ENCODE measurements at regions not wholly inside any gene's neighbourhood (a gene's known extent, or its start where the extent isn't known, plus 50 kb on each side); places are given as distances from the start of the nearest gene placed in this dataset.
"Not testable (repeated sequence)": the region's sequence is repeated elsewhere in the genome, so short reads cannot be mapped to it uniquely, and the experiment has no call there.

GRCh38 chr4:77306496-77306895 lies 149.5 kb downstream of the CCNG2 start:
- DNase-seq (ENCODE audit: low spot score): no peak

GRCh38 chr4:77308843-77309242 lies 151.8 kb downstream of the CCNG2 start:
- DNase-seq (ENCODE audit: low spot score): peak; percentile 70

GRCh38 chr4:77309496-77309895 lies 152.5 kb downstream of the CCNG2 start:
- no peak for DNase-seq (ENCODE audit: low spot score)

GRCh38 chr4:77310931-77311330 lies 153.9 kb downstream of the CCNG2 start:
- DNase-seq (ENCODE audit: low spot score): no peak

- DNase-seq (ENCODE audit: low spot score): no peak
These were observed 157.7 kb downstream of the CCNG2 start for GRCh38 chr4:77314697-77315096.

GRCh38 chr4:77327151-77327550 lies 170.1 kb downstream of the CCNG2 start:
- DNase-seq (ENCODE audit: low spot score): no peak

- no peak for DNase-seq (ENCODE audit: low spot score)
These were observed 175.8 kb downstream of the CCNG2 start for GRCh38 chr4:77332696-77333270.

GRCh38 chr4:77336411-77337142 lies 179.6 kb downstream of the CCNG2 start:
- no peak for DNase-seq (ENCODE audit: low spot score)

GRCh38 chr4:77342170-77342810 lies 185.3 kb downstream of the CCNG2 start:
- no peak for DNase-seq (ENCODE audit: low spot score)

- no peak for DNase-seq (ENCODE audit: low spot score)
These were observed 187.0 kb downstream of the CCNG2 start for GRCh38 chr4:77344001-77344400.

- DNase-seq (ENCODE audit: low spot score): no peak
These were observed 187.8 kb downstream of the CCNG2 start for GRCh38 chr4:77344784-77345183.

- no peak for DNase-seq (ENCODE audit: low spot score)
These were observed 190.5 kb downstream of the CCNG2 start for GRCh38 chr4:77347351-77347966.

- no peak for DNase-seq (ENCODE audit: low spot score)
These were observed 191.8 kb downstream of the CCNG2 start for GRCh38 chr4:77348815-77349214.

GRCh38 chr4:77349364-77349763 lies 192.4 kb downstream of the CCNG2 start:
- DNase-seq (ENCODE audit: low spot score): no peak

GRCh38 chr4:77349796-77350195 lies 192.8 kb downstream of the CCNG2 start:
- DNase-seq (ENCODE audit: low spot score): no peak

- DNase-seq (ENCODE audit: low spot score): no peak
These were observed 195.2 kb downstream of the CCNG2 start for GRCh38 chr4:77352192-77352591.

- DNase-seq (ENCODE audit: low spot score): not testable (repeated sequence)
These were observed 196.8 kb downstream of the CCNG2 start for GRCh38 chr4:77353724-77354315.

- DNase-seq (ENCODE audit: low spot score): no peak
These were observed 197.5 kb downstream of the CCNG2 start for GRCh38 chr4:77354550-77354949.

GRCh38 chr4:77355731-77356130 lies 198.7 kb downstream of the CCNG2 start:
- DNase-seq (ENCODE audit: low spot score): no peak

- peak; percentile 73 for DNase-seq (ENCODE audit: low spot score)
These were observed 201.4 kb downstream of the CCNG2 start for GRCh38 chr4:77358315-77358928.

- DNase-seq (ENCODE audit: low spot score): no peak
These were observed 203.4 kb downstream of the CCNG2 start for GRCh38 chr4:77360451-77360850.

GRCh38 chr4:77366876-77367275 lies 209.9 kb downstream of the CCNG2 start:
- not testable (repeated sequence) for DNase-seq (ENCODE audit: low spot score)
